GM12874 (cell line): ENCODE measurements at regions not wholly inside any gene's neighbourhood (a gene's known extent, or its start where the extent isn't known, plus 50 kb on each side); places are given as distances from the start of the nearest gene placed in this dataset.

Experiments
- TF ChIP-seq, protein P1 (sequence below): IDR thresholded peaks from 2 replicates; pipeline ENCODE4 v1.5.1; 2011; ENCODE audit warnings: low read depth, mild to moderate bottlenecking, control low read depth, low read length, moderate library complexity; ENCODE audit not compliant: insufficient read depth

DNA sequence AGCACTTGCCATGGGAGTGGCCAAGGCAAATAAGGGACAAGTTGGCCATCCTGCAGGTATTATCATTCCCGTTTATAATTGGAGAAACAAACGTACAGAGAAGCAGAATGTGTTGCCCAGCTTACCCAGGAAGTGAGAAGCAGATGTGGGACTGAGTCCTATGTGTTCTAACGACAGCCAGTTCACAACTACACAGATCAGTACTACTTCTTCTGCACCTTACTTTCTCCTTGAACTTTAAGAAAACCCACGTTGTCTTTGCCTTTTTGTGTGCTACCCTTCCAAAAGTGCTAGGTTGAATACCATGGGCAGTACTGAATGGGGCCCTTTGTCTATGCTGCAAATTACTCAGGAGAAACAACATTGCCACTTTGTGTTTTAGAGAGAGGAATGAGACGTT is 62.8 kb upstream of the BLID start:
- TF ChIP-seq, protein P1, sequence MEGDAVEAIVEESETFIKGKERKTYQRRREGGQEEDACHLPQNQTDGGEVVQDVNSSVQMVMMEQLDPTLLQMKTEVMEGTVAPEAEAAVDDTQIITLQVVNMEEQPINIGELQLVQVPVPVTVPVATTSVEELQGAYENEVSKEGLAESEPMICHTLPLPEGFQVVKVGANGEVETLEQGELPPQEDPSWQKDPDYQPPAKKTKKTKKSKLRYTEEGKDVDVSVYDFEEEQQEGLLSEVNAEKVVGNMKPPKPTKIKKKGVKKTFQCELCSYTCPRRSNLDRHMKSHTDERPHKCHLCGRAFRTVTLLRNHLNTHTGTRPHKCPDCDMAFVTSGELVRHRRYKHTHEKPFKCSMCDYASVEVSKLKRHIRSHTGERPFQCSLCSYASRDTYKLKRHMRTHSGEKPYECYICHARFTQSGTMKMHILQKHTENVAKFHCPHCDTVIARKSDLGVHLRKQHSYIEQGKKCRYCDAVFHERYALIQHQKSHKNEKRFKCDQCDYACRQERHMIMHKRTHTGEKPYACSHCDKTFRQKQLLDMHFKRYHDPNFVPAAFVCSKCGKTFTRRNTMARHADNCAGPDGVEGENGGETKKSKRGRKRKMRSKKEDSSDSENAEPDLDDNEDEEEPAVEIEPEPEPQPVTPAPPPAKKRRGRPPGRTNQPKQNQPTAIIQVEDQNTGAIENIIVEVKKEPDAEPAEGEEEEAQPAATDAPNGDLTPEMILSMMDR, result no peak

DNA sequence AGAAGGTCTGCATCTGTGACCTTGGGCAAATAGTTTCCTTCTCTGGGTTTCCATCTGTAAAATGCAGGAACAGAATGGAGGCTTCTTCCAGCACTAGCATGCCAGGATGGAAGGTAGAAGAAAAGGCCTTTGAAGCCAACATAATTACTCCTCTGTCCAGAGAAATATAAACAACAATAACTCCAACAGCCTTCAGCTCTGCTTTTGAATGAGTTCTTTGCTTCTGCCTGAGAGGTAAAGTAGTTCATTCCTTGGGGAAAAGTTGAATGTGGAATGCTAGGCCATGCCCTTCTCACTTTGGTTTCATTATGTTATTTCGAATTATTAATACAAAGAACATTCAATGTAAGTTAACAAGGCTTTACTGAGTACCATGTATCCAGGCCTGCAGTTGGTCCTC is 61.2 kb upstream of the BLID start:
- TF ChIP-seq, protein P1, result no peak

DNA sequence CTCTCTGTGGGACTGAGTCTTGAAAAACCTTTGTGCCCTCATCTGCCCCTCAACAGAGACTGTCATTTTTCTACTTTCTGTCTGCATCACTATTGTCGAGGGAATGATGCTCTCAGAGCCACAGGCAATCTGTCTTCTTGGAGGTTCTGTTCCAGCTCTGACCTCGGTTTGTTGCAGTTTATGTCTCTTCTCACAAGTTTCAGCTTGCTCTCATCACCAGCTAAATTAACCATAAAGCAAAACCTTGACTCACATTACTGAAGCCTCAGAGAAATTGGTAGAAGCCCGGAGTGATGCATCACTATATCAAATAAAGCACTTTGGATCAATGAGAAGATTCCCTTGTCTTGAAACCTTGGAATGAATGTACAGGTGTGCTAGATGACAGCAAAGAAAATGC is 60.6 kb upstream of the BLID start:
- TF ChIP-seq, protein P1, result no peak

DNA sequence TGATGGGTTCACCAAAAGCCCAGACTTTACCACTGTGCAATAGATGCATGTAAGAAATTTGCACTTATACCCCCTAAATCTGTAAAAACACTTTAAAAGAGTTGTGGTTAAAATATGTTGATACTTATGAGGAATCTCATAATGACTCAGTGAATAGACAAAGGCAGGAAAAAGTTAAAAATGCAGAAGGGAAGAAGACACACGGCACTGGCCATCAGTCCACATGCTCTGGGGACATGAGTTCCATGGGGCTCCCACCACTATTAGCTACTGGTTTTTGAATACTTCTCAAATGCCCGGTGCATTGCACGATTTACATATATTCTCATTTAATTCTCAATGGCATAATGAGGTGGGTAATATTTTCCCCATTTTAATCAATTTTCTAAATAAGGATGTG is 59.3 kb upstream of the BLID start:
- TF ChIP-seq, protein P1, result no peak

DNA sequence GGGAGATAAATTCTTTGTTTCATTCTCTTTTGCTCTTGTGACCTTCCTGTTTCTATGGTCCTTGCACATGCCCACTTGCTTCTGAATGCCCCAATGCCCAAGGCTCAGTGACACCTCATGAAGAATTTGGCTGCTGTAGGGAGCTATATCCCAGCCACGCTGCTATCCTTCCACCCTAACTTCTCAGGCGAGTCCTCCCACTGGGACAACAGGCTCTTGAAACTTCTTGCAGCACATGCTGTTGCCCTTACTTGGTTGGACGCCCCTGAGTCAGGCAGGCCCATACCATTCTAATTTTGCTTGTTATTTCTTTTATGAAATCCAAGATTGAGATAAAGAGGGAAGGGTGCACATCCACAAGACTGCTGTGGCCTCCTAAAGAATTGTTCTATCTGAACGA is 57.6 kb upstream of the BLID start:
- TF ChIP-seq, protein P1, result no peak

DNA sequence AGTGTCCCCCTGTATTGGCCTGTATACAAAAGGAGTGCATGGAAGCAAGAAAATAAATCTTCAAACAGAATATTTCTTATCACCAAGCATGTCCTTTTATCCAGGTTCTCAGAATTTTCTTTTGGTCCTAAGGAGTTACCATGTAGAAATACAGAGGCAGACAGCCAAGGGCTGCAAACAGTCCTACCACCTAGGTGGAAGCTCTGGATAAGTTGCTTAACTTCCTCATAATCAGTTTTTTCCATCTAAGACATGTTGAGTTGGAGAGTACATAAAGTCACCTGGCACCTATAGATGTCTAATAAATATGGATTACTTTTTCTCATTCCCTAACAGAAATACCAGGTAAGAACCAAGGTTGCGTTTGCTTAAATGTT is 57.0 kb upstream of the BLID start:
- TF ChIP-seq, protein P1, result no peak

DNA sequence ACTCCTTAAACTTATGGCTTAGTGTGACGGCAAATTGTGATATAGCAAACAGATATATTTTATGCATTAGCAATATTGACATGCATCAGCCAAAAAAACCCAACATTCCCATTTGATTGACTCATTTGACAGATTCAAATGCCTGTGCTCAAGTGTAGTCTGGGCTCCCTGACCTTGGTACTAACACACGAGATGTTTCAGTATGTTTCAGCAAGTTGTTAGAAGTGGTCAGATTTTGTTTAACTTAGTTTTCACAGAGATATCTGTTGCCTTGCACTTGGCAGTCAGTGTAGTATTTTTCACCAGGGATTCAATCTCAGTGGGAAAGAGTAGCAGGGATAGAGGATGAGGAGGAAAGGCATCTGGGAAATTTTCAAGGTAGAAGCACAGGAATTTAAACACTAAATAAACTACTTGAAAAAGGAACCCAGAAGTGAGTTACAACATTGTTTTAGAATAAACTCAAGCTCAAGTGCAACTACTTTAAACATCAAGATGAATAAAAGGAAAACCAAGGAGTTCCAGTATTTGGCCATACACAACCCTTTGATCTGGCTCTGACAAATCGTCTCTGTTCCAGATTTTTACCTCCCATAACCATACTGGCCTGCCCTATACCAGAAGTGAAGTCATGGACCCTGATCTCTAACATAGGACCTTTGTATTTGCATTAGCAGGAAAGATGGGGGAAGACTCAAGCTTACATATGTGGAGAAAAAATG is 56.5 kb upstream of the BLID start:
- TF ChIP-seq, protein P1, result no peak
